GM13977 (cell line): ENCODE measurements at regions not wholly inside any gene's neighbourhood (a gene's known extent, or its start where the extent isn't known, plus 50 kb on each side); places are given as distances from the start of the nearest gene placed in this dataset.

ENCODE experiments used
- DNase-seq: peaks from one replicate; pipeline ENCODE4 v3.0.0; 2012; ENCODE audit warnings: low spot score
- CTCF ChIP-seq: IDR thresholded peaks from 2 replicates; pipeline ENCODE4 v1.5.1; 2012; ENCODE audit warnings: mild to moderate bottlenecking, control low read depth; ENCODE audit not compliant: insufficient read depth; ENCODE audit errors: extremely low read depth, missing control alignments
- in situ Hi-C: fragments of 300-500 bp; cut with MboI; formaldehyde crosslinking; loops from one replicate; pipeline ENCODE4 v1.12.0; 2022; ENCODE audit warnings: low sequenced_read_pairs, low pct_unique_long_range_greater_than_20kb, mixed read lengths, inconsistent platforms; ENCODE audit not compliant: unreplicated experiment

- DNase-seq = no peak
- in situ Hi-C loops = no loop called here
- no peak for TF ChIP-seq CTCF
Measured at GRCh38 chr3:31220431-31220830, 312.3 kb upstream of the STT3B start.

GRCh38 chr3:31223278-31223677 lies 309.4 kb upstream of the STT3B start:
- in situ Hi-C loops = no loop called here
- no peak for DNase-seq
- no peak for TF ChIP-seq CTCF

GRCh38 chr3:31224936-31225335 lies 307.8 kb upstream of the STT3B start:
- TF ChIP-seq CTCF = no peak
- in situ Hi-C loops = no loop called here
- DNase-seq = no peak

- in situ Hi-C loops = no loop called here
- no peak for DNase-seq
- no peak for TF ChIP-seq CTCF
Measured at GRCh38 chr3:31225923-31226322, 306.8 kb upstream of the STT3B start.

- in situ Hi-C loops = no loop called here
- no peak for DNase-seq
Measured at GRCh38 chr3:31226346-31226745, 306.4 kb upstream of the STT3B start.

GRCh38 chr3:31227131-31227562 lies 305.6 kb upstream of the STT3B start:
- TF ChIP-seq CTCF = no peak
- in situ Hi-C loops = no loop called here
- no peak for DNase-seq

More at GRCh38 chr3:31226346-31226745, 306.4 kb upstream of the STT3B start:
- TF ChIP-seq CTCF = no peak
